DND-41 (cell line): ENCODE measurements at regions not wholly inside any gene's neighbourhood (a gene's known extent, or its start where the extent isn't known, plus 50 kb on each side); places are given as distances from the start of the nearest gene placed in this dataset.

Experiments
- EZH2 ChIP-seq: IDR thresholded peaks from 3 replicates; pipeline ENCODE4 v1.6.1; 2012; ENCODE audit warnings: borderline replicate concordance, low read depth, mild to moderate bottlenecking, moderate library complexity, low read length, inconsistent platforms; ENCODE audit not compliant: severe bottlenecking
- TF ChIP-seq, protein P1 (sequence below): IDR thresholded peaks from 2 replicates; pipeline ENCODE4 v1.5.1; 2012; ENCODE audit warnings: borderline replicate concordance, low read length, moderate library complexity, mild to moderate bottlenecking; ENCODE audit not compliant: poor library complexity, severe bottlenecking; ENCODE audit errors: extremely low read depth

DNA sequence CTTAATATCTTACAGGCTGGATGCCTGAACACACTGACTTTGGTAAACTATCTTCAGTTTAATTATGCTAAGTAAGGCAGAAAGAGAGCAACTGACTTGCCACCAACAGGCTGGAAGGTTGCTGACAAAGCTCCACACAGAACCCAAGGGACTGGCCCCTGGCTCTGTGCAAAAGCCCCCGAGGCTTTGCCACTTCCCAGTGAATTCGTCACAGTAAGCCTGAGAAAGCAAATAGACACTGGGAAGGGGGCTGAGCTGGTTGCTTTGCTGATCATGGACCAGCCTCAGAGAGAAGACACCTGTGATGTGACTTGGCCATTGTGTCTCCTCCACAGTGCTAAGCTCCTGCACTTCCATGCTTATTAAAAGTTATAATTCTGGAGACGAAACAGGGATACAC is 91.7 kb downstream of the BLID start:
- no peak for TF ChIP-seq EZH2
- TF ChIP-seq, protein P1, sequence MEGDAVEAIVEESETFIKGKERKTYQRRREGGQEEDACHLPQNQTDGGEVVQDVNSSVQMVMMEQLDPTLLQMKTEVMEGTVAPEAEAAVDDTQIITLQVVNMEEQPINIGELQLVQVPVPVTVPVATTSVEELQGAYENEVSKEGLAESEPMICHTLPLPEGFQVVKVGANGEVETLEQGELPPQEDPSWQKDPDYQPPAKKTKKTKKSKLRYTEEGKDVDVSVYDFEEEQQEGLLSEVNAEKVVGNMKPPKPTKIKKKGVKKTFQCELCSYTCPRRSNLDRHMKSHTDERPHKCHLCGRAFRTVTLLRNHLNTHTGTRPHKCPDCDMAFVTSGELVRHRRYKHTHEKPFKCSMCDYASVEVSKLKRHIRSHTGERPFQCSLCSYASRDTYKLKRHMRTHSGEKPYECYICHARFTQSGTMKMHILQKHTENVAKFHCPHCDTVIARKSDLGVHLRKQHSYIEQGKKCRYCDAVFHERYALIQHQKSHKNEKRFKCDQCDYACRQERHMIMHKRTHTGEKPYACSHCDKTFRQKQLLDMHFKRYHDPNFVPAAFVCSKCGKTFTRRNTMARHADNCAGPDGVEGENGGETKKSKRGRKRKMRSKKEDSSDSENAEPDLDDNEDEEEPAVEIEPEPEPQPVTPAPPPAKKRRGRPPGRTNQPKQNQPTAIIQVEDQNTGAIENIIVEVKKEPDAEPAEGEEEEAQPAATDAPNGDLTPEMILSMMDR: no peak
